KMS-11 (cell line): ENCODE measurements at regions not wholly inside any gene's neighbourhood (a gene's known extent, or its start where the extent isn't known, plus 50 kb on each side); places are given as distances from the start of the nearest gene placed in this dataset.

Source experiments
- H2AFZ ChIP-seq: fragments of 200-600 bp; sonication (generic); 2 replicates; pipeline ENCODE4 v1.6.1; 2016; ENCODE audit warnings: antibody characterized with exemption, mixed run types, low read depth
- H3K27ac ChIP-seq: fragments of 200-600 bp; sonication (generic); 2 replicates; pipeline ENCODE4 v1.6.1; 2016; ENCODE audit warnings: mild to moderate bottlenecking, mixed run types
- H3K27me3 ChIP-seq: fragments of 200-600 bp; sonication (generic); 2 replicates; pipeline ENCODE4 v1.6.1; 2017; ENCODE audit warnings: mild to moderate bottlenecking, low read depth, mixed run types, moderate library complexity; ENCODE audit not compliant: insufficient read depth
- H3K36me3 ChIP-seq: fragments of 200-600 bp; sonication (generic); 2 replicates; pipeline ENCODE4 v1.6.1; 2017; ENCODE audit warnings: mild to moderate bottlenecking, mixed run types; ENCODE audit not compliant: insufficient read depth
- H3K4me1 ChIP-seq: fragments of 200-600 bp; sonication (generic); 2 replicates; pipeline ENCODE4 v1.6.1; 2016; ENCODE audit warnings: mild to moderate bottlenecking, low read depth, mixed run types; ENCODE audit not compliant: poor library complexity, severe bottlenecking
- H3K4me2 ChIP-seq: fragments of 200-600 bp; sonication (generic); 2 replicates; pipeline ENCODE4 v1.7.0; 2016; ENCODE audit warnings: mild to moderate bottlenecking, mixed run types
- H3K4me3 ChIP-seq: fragments of 200-600 bp; sonication (generic); IDR thresholded peaks from 2 replicates; pipeline ENCODE4 v1.6.1; 2017; ENCODE audit warnings: low read depth, low read length, mixed read lengths; ENCODE audit not compliant: insufficient read depth
- H3K79me2 ChIP-seq: fragments of 200-600 bp; sonication (generic); 2 replicates; pipeline ENCODE4 v1.6.1; 2016; ENCODE audit warnings: low read depth, mixed run types; ENCODE audit not compliant: insufficient read depth
- H3K9ac ChIP-seq: fragments of 200-600 bp; sonication (generic); 2 replicates; pipeline ENCODE4 v1.6.1; 2016; ENCODE audit warnings: mild to moderate bottlenecking, mixed run types
- H4K20me1 ChIP-seq: fragments of 200-600 bp; sonication (generic); 2 replicates; pipeline ENCODE4 v1.6.1; 2016; ENCODE audit warnings: mild to moderate bottlenecking, mixed run types; ENCODE audit not compliant: insufficient read depth
- TF ChIP-seq, protein P1 (sequence below): fragments of 200-600 bp; sonication (generic); conservative IDR thresholded peaks from 2 replicates; pipeline ENCODE4 v1.6.1; 2017; ENCODE audit warnings: low read depth, mild to moderate bottlenecking, antibody characterized with exemption, low read length, moderate library complexity, mixed read lengths

DNA sequence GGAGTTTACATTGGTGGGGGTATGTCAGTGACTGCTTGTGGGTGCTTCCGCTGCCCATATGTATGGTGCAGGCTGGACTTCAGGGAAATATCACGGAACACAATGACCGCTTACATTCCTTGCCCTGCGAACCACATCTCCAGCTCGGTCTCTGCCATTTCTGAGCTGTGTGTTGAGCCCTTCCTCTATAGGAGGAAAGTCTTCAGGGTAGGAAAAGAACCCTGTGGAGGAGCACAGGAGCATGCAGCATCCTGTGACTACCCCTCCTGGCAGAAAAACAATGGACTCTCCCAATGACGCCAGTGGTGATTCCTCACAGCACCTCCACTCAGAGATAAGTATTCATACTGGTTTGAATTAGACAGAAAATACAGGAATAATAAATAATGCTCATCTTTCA, 276.8 kb upstream of the MAP3K1 start:
- Histone ChIP-seq H3K79me2 (no peaks in the 10 kb centered on the region), H3K27me3 (no peaks in the 10 kb centered on the region), H3K9ac (no peak overlapping the region), H3K4me1 (no peaks in the 10 kb centered on the region), H3K4me3 (no peak overlapping the region), H2AFZ (no peak overlapping the region), H3K36me3 (no peaks in the 10 kb centered on the region), H4K20me1 (no peaks in the 10 kb centered on the region), H3K4me2 (no peak overlapping the region), H3K27ac (no peak overlapping the region)
- TF ChIP-seq, protein P1, sequence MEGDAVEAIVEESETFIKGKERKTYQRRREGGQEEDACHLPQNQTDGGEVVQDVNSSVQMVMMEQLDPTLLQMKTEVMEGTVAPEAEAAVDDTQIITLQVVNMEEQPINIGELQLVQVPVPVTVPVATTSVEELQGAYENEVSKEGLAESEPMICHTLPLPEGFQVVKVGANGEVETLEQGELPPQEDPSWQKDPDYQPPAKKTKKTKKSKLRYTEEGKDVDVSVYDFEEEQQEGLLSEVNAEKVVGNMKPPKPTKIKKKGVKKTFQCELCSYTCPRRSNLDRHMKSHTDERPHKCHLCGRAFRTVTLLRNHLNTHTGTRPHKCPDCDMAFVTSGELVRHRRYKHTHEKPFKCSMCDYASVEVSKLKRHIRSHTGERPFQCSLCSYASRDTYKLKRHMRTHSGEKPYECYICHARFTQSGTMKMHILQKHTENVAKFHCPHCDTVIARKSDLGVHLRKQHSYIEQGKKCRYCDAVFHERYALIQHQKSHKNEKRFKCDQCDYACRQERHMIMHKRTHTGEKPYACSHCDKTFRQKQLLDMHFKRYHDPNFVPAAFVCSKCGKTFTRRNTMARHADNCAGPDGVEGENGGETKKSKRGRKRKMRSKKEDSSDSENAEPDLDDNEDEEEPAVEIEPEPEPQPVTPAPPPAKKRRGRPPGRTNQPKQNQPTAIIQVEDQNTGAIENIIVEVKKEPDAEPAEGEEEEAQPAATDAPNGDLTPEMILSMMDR = no peak

DNA sequence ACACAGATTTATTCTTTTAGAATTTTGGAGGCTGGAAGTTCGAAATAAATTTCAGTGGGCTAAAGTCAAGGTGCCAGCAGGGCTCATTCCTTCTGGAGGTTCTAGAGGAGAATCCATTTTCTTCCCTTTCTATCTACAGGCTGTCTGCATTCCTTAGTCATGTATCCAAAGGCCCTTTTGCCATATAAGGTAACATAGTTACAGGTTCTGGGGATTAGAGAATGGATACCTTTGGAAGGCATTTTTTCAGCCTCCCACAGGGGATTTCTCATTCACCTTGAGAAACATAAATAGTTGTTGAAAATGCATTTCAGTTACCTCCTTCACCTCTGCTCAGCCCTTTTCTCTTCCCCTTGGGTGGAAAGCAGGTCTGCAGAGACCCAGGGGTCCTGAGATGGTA, 280.0 kb upstream of the MAP3K1 start:
- H3K36me3 ChIP-seq = no peaks in the 10 kb centered on the region
- H2AFZ ChIP-seq = no peak overlapping the region
- no peak overlapping the region for H3K9ac ChIP-seq
- TF ChIP-seq, protein P1 = no peak
- H3K27ac ChIP-seq = no peak overlapping the region
- H4K20me1 ChIP-seq = no peaks in the 10 kb centered on the region
- no peaks in the 10 kb centered on the region for H3K4me1 ChIP-seq
- H3K27me3 ChIP-seq = no peaks in the 10 kb centered on the region
- no peak overlapping the region for H3K4me2 ChIP-seq
- H3K4me3 ChIP-seq = no peak overlapping the region
- no peaks in the 10 kb centered on the region for H3K79me2 ChIP-seq

DNA sequence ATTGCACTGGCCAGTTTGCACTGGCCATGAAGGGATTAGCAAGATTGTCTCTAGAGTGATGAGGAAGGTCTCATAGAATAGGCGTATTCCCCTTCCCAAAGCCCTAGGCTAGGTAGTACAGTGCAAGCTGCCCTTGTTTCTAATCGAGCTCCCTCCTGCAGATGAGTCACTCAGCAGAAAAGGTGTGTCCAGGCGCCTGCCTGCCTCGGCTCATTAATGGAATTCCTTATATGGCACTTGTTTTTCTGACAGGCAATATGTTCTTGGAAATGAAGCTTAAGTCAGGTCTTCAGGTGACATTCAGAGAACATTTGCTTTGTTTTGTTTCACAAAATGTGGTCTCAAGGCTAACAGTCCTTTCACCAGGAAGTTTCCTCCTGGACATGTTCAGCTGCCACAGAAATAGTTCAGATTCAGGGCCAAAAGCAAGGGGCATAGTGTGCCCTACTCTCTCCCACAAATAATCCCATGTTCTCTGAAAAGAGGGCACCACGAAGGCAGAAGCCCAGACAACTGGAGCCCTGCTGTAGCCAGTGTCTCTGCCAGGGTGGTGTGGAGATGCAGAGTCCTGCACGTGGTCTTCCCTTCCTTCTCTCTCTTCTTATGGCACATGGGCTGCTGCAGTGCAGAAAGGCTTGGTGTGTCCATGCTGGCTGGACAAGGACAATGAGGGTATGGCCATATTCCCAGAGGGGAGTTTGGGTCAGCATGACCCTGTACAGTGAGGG, 281.1 kb upstream of the MAP3K1 start:
- Histone ChIP-seq H3K27ac (no peak overlapping the region), H3K79me2 (no peaks in the 10 kb centered on the region), H2AFZ (no peak overlapping the region), H3K9ac (no peak overlapping the region), H4K20me1 (no peaks in the 10 kb centered on the region), H3K4me1 (no peaks in the 10 kb centered on the region), H3K4me3 (no peak overlapping the region), H3K27me3 (no peaks in the 10 kb centered on the region), H3K4me2 (no peak overlapping the region), H3K36me3 (no peaks in the 10 kb centered on the region)
- TF ChIP-seq, protein P1 = no peak

DNA sequence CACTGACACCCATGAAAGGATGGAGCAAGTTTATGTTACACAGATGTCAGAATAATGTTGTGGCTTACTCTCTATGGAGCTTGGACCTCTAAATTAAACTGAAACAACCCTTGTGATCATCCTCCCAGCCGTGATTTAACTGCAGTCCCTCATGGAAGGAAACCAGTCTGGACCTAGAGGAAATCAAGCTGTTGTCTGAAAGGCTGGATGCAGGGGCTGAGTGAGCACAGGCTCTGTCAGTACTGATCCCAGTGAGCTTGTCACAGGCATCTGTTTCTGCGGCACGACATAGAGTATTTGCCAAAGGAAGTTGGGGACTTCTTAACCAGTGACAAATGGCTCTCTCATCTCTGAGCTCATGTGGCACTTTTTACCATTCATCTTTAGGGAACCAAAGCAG, 282.9 kb upstream of the MAP3K1 start:
- Histone ChIP-seq H3K4me3 (no peak overlapping the region), H4K20me1 (no peaks in the 10 kb centered on the region), H3K4me1 (no peaks in the 10 kb centered on the region), H3K27me3 (no peaks in the 10 kb centered on the region), H3K4me2 (no peak overlapping the region), H3K9ac (no peak overlapping the region), H3K79me2 (no peaks in the 10 kb centered on the region), H2AFZ (no peak overlapping the region), H3K27ac (no peak overlapping the region), H3K36me3 (no peaks in the 10 kb centered on the region)
- TF ChIP-seq, protein P1 = no peak
